ENCODE measurements at regions not wholly inside any gene's neighbourhood (a gene's known extent, or its start where the extent isn't known, plus 50 kb on each side); places are given as distances from the start of the nearest gene placed in this dataset.

DNA sequence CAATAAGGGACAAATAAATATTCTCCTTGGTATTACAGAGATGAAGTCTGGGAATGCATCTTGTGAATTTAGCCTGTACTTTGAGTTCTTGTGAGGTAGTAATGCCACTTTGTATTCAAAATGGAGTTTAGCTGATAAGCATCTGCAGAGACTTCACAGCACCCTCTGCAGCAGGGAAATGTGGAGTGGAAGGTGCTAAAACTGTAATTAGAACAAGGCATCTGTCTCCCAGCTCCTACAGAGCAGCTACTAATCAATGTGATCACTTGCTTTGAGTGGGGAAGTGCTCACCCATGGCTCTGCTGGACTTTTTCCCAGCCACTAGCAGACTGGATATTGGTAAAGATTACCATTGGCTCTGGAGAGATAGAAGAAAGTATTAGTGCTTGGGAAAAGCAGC, 56.2 kb upstream of the TMEFF2 start:
- TF ChIP-seq, protein P1, sequence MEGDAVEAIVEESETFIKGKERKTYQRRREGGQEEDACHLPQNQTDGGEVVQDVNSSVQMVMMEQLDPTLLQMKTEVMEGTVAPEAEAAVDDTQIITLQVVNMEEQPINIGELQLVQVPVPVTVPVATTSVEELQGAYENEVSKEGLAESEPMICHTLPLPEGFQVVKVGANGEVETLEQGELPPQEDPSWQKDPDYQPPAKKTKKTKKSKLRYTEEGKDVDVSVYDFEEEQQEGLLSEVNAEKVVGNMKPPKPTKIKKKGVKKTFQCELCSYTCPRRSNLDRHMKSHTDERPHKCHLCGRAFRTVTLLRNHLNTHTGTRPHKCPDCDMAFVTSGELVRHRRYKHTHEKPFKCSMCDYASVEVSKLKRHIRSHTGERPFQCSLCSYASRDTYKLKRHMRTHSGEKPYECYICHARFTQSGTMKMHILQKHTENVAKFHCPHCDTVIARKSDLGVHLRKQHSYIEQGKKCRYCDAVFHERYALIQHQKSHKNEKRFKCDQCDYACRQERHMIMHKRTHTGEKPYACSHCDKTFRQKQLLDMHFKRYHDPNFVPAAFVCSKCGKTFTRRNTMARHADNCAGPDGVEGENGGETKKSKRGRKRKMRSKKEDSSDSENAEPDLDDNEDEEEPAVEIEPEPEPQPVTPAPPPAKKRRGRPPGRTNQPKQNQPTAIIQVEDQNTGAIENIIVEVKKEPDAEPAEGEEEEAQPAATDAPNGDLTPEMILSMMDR (IDR thresholded peaks at IDR 0.05 in 8 of 11, conservative IDR thresholded peaks at IDR 0.05 in 3 of 11), result no peak
- TF ChIP-seq POLR2AphosphoS5 (IDR thresholded peaks at IDR 0.05), result no peak

Data from spleen (tissue), 7 donors.